A549 (cell line): ENCODE measurements at regions not wholly inside any gene's neighbourhood (a gene's known extent, or its start where the extent isn't known, plus 50 kb on each side); places are given as distances from the start of the nearest gene placed in this dataset.

ENCODE experiments used
- ATAC-seq, 2 experiments: fragments of 200-7000 bp in 1 of 2; fragments of >200 bp in 1 of 2; cut with Nextera tagmentation in 1 of 2; cut with Tn5 transposase in 1 of 2; 3 replicates each; pipeline versions ENCODE4 v1.8.0 to v1.9.1; 2018 to 2020; ENCODE audit warnings: mild to moderate bottlenecking in 1 of 2, moderate library complexity in 1 of 2
- CTCF ChIA-PET: fragments of 300-600 bp; sonication (Branson Sonifier 250); formaldehyde crosslinking; extraction: SDS; loops from one replicate; lab custom pipeline; 2021; ENCODE audit warnings: antibody characterized with exemption, inconsistent platforms; lab: Yijun Ruan, JAX
- POLR2A ChIA-PET: fragments of 350-600 bp; formaldehyde crosslinking; extraction: SDS; loops from one replicate; lab custom pipeline; 2021; ENCODE audit warnings: antibody characterized with exemption, inconsistent platforms; lab: Yijun Ruan, JAX
- DNase-seq, 2 experiments: peaks; one replicate each; pipeline versions ENCODE4 v3.0.0 to v3.0.0-alpha.2; 2011 to 2016; ENCODE audit warnings: low read depth in 1 of 2, low spot score in 1 of 2
- FAIRE-seq: peaks from 2 replicates; lab custom pipeline; 2011; peaks lifted over from hg19 to GRCh38; lab: Jason Lieb, UNC
- H3K27ac ChIP-seq, 2 experiments: fragments of >200 bp; sonication (Bioruptor Twin); formaldehyde crosslinking; 3 replicates each; pipeline ENCODE4 v1.5.1; 2016 to 2017
- H3K4me1 ChIP-seq: fragments of >200 bp; sonication (Bioruptor Twin); formaldehyde crosslinking; 3 replicates; pipeline ENCODE4 v1.6.1; 2016
- H3K4me2 ChIP-seq: fragments of >200 bp; sonication (Bioruptor Twin); formaldehyde crosslinking; 3 replicates; pipeline ENCODE4 v1.6.1; 2016
- H3K4me3 ChIP-seq: fragments of >200 bp; sonication (Bioruptor Twin); formaldehyde crosslinking; 3 replicates; pipeline ENCODE4 v1.5.1; 2016
- H3K9me3 ChIP-seq: fragments of >200 bp; sonication (Bioruptor Twin); formaldehyde crosslinking; 3 replicates; pipeline ENCODE4 v1.6.1; 2016
- BCL3 ChIP-seq: fragments of >200 bp; sonication (Bioruptor Twin); formaldehyde crosslinking; IDR thresholded peaks from 3 replicates; pipeline ENCODE4 v1.6.1; 2016
- BHLHE40 ChIP-seq: IDR thresholded peaks from 2 replicates; pipeline ENCODE4 v1.6.1; 2012; ENCODE audit warnings: low read depth, low read length, inconsistent platforms
- CBX2 ChIP-seq: fragments of 200-600 bp; sonication (generic); IDR thresholded peaks from 2 replicates; pipeline ENCODE4 v1.6.1; 2016; ENCODE audit warnings: low read depth, mild to moderate bottlenecking, borderline replicate concordance
- CBX8 ChIP-seq: fragments of 200-600 bp; sonication (generic); IDR thresholded peaks from 2 replicates; pipeline ENCODE4 v1.6.1; 2016
- CHD2 ChIP-seq: fragments of 150-350 bp; IDR thresholded peaks from 2 replicates; pipeline ENCODE4 v1.6.1; 2014; ENCODE audit warnings: low read length; ENCODE audit not compliant: partially characterized antibody
- CHD4 ChIP-seq: fragments of 200-600 bp; sonication (generic); IDR thresholded peaks from 2 replicates; pipeline ENCODE4 v1.6.1; 2016; ENCODE audit warnings: antibody characterized with exemption, mild to moderate bottlenecking, borderline replicate concordance
- EHMT2 ChIP-seq: fragments of 200-600 bp; sonication (generic); IDR thresholded peaks from 2 replicates; pipeline ENCODE4 v1.6.1; 2016; ENCODE audit warnings: antibody characterized with exemption, low read depth, mild to moderate bottlenecking, moderate library complexity
- HEYL ChIP-seq: fragments of 250-450 bp; sonication (Bioruptor Pico); IDR thresholded peaks from 2 replicates; pipeline ENCODE4 v1.8.0; 2021; ENCODE audit warnings: mild to moderate bottlenecking, moderate library complexity
- JUNB ChIP-seq: fragments of >200 bp; sonication (Bioruptor Twin); formaldehyde crosslinking; IDR thresholded peaks from 2 replicates; pipeline ENCODE4 v1.6.1; 2016
- KDM1A ChIP-seq: fragments of 200-600 bp; sonication (generic); IDR thresholded peaks from 2 replicates; pipeline ENCODE4 v1.6.1; 2016; ENCODE audit warnings: low read depth, mild to moderate bottlenecking
- MAFK ChIP-seq: fragments of 450-650 bp; IDR thresholded peaks from 2 replicates; pipeline ENCODE4 v1.6.1; 2014; ENCODE audit not compliant: partially characterized antibody
- MAZ ChIP-seq: fragments of 150-350 bp; IDR thresholded peaks from 2 replicates; pipeline ENCODE4 v1.6.1; 2014; ENCODE audit warnings: antibody characterized with exemption, low read depth, low read length, borderline replicate concordance
- NPAS2 ChIP-seq: fragments of 250-450 bp; sonication (Bioruptor Pico); IDR thresholded peaks from 2 replicates; pipeline ENCODE4 v1.8.0; 2022; ENCODE audit warnings: mild to moderate bottlenecking, moderate library complexity, borderline replicate concordance
- NR3C1 ChIP-seq: fragments of >200 bp; sonication (Bioruptor Twin); formaldehyde crosslinking; IDR thresholded peaks from 3 replicates; pipeline ENCODE4 v1.6.1; 2017
- POLR2A ChIP-seq: IDR thresholded peaks from 2 replicates; pipeline ENCODE4 v1.6.1; 2012; ENCODE audit warnings: mild to moderate bottlenecking, low read length
- POLR2AphosphoS2 ChIP-seq: conservative IDR thresholded peaks from 2 replicates; pipeline ENCODE4 v1.6.1; 2012; ENCODE audit warnings: low read length, improper control_type of control experiment, inconsistent platforms
- RAD21 ChIP-seq, 2 experiments: fragments of >200 bp in 1 of 2; sonication (Bioruptor Twin) in 1 of 2; formaldehyde crosslinking in 1 of 2; IDR thresholded peaks in 1 of 2; conservative IDR thresholded peaks in 1 of 2; 2 replicates in 1 of 2; 3 replicates in 1 of 2; pipeline ENCODE4 v1.6.1; 2012 to 2018; ENCODE audit warnings: inconsistent platforms in 1 of 2
- RFX5 ChIP-seq: fragments of 450-650 bp; IDR thresholded peaks from 2 replicates; pipeline ENCODE4 v1.7.1; 2014; ENCODE audit warnings: antibody characterized with exemption, mild to moderate bottlenecking, moderate library complexity
- RNF2 ChIP-seq: fragments of 200-600 bp; sonication (generic); IDR thresholded peaks from 2 replicates; pipeline ENCODE4 v1.6.1; 2016; ENCODE audit warnings: low read depth, mild to moderate bottlenecking, antibody characterized with exemption, moderate library complexity, borderline replicate concordance
- SMC3 ChIP-seq: fragments of >200 bp; sonication (Bioruptor Twin); formaldehyde crosslinking; IDR thresholded peaks from 3 replicates; pipeline ENCODE4 v1.6.1; 2018; ENCODE audit warnings: inconsistent platforms
- SREBF2 ChIP-seq: fragments of 450-650 bp; IDR thresholded peaks from 2 replicates; pipeline ENCODE4 v1.6.1; 2014; ENCODE audit warnings: mild to moderate bottlenecking, moderate library complexity
- TP53 ChIP-seq: fragments of 250-450 bp; sonication (Bioruptor Pico); IDR thresholded peaks from 2 replicates; pipeline ENCODE4 v1.5.0; 2021; ENCODE audit warnings: mild to moderate bottlenecking, moderate library complexity
- ZC3H11A ChIP-seq: fragments of 450-650 bp; IDR thresholded peaks from 2 replicates; pipeline ENCODE4 v1.6.1; 2014; ENCODE audit warnings: antibody characterized with exemption, mild to moderate bottlenecking
- WGBS: methylation state at CpG from one replicate; pipeline ENCODE4 v1.1.6; 2017; ENCODE audit errors: missing lambda C conversion rate; 5-methylcytosine and 5-hydroxymethylcytosine counted together
- TF ChIP-seq, protein P1 (sequence below): fragments of 200-600 bp; sonication (generic); IDR thresholded peaks from 2 replicates; pipeline ENCODE4 v1.6.1; 2016; ENCODE audit warnings: antibody characterized with exemption, mild to moderate bottlenecking, moderate library complexity
- TF ChIP-seq, protein P2 (sequence below): fragments of 250-450 bp; sonication (Bioruptor Pico); IDR thresholded peaks from 2 replicates; pipeline ENCODE4 v1.5.0; 2021; ENCODE audit warnings: mild to moderate bottlenecking, moderate library complexity, borderline replicate concordance
- TF ChIP-seq, protein P3 (sequence below): fragments of 150-350 bp; IDR thresholded peaks from 2 replicates; pipeline ENCODE4 v1.6.1; 2014; ENCODE audit warnings: low read depth, mild to moderate bottlenecking, low read length

GRCh38 chr5:27590503-27590902 is 552.1 kb upstream of the CDH9 start:
- POLR2A ChIA-PET = no interaction called here
- no peaks in the 10 kb centered on the region for H3K4me1 ChIP-seq
- H3K4me3 ChIP-seq = no peak overlapping the region
- ATAC-seq (no peak), FAIRE-seq (no peak), DNase-seq (no peak)
- no peak overlapping the region for H3K4me2 ChIP-seq
- no peak overlapping the region for H3K27ac ChIP-seq
- TF ChIP-seq CHD4 (no peak), BCL3 (no peak), MAZ (no peak)
- TF ChIP-seq, protein P1, sequence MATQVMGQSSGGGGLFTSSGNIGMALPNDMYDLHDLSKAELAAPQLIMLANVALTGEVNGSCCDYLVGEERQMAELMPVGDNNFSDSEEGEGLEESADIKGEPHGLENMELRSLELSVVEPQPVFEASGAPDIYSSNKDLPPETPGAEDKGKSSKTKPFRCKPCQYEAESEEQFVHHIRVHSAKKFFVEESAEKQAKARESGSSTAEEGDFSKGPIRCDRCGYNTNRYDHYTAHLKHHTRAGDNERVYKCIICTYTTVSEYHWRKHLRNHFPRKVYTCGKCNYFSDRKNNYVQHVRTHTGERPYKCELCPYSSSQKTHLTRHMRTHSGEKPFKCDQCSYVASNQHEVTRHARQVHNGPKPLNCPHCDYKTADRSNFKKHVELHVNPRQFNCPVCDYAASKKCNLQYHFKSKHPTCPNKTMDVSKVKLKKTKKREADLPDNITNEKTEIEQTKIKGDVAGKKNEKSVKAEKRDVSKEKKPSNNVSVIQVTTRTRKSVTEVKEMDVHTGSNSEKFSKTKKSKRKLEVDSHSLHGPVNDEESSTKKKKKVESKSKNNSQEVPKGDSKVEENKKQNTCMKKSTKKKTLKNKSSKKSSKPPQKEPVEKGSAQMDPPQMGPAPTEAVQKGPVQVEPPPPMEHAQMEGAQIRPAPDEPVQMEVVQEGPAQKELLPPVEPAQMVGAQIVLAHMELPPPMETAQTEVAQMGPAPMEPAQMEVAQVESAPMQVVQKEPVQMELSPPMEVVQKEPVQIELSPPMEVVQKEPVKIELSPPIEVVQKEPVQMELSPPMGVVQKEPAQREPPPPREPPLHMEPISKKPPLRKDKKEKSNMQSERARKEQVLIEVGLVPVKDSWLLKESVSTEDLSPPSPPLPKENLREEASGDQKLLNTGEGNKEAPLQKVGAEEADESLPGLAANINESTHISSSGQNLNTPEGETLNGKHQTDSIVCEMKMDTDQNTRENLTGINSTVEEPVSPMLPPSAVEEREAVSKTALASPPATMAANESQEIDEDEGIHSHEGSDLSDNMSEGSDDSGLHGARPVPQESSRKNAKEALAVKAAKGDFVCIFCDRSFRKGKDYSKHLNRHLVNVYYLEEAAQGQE = no peak
- TF ChIP-seq, all 56 proteins: peak for 0
- WGBS = 85% methylated on average over 5 of the region's 6 CpGs
- CTCF ChIA-PET = no interaction called here
- no peaks in the 10 kb centered on the region for H3K9me3 ChIP-seq

DNA sequence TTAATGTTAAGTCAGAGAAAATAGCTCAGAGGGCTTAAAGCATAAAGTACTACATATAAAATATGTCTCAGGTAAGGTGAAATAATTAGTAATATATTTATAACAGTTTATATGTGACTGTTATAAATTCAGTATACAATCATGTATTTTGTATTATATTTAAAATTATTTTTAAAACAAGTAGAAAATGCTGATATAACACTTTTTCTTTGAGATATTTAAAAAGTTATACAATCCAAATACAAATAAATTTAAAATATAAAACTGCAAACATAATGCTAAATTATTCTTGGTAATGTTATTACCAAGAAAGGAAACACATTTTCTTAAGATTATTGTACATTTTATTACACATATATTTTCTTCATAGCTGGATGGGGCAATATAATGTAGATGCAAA is 539.9 kb upstream of the CDH9 start:
- no peak overlapping the region for H3K4me3 ChIP-seq
- FAIRE-seq = no peak
- no peaks in the 10 kb centered on the region for H3K4me1 ChIP-seq
- ChIA-PET POLR2A (no interaction called here), CTCF (no interaction called here)
- DNase-seq = no peak
- H3K9me3 ChIP-seq = no peaks in the 10 kb centered on the region
- no peak overlapping the region for H3K4me2 ChIP-seq
- ATAC-seq = no peak
- TF ChIP-seq POLR2AphosphoS2 (no peak), BHLHE40 (no peak), MAFK (peak; percentile 65), HEYL (CRISPR knock-in tag) (no peak), NPAS2 (CRISPR knock-in tag) (no peak), ZC3H11A (no peak), JUNB (no peak), KDM1A (no peak), CBX8 (no peak)
- H3K27ac ChIP-seq = no peak overlapping the region

DNA sequence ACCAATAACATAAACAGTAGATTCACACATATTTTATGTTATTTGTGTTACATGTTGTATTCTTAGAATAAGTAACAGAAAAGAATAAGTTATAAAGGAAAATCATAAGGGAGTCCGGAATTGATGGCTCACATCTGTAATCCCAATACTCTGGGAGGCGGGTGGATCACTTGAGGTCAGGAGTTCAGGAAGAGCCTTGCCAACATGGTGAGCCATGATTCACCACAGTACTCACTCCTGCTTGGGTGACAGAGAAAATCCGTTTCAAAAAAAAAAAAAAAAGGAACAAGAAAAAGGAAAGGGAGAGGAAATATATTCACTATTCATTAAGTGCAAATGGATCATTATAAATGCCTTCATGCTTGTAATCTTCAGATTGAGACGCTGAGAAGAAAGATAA is 533.3 kb upstream of the CDH9 start:
- FAIRE-seq = no peak
- 0 out of 3 replicates have a peak, but pooled peaks cover 8% of the 10 kb centered on the region for H3K4me1 ChIP-seq
- 25% methylated on average over 4 of the region's 4 CpGs for WGBS
- DNase-seq = peak in 1 of 2 experiments; percentile 41
- H3K4me2 ChIP-seq = no peak overlapping the region
- no peak overlapping the region for H3K4me3 ChIP-seq
- ChIA-PET CTCF (no interaction called here), POLR2A (no interaction called here)
- peak overlapping the region in 1 of 2 experiments; percentile 52; a peak in 2 of 6 replicates for H3K27ac ChIP-seq
- peak in 1 of 2 experiments; percentile 58; a peak in 2 of 6 replicates for ATAC-seq
- no peaks in the 10 kb centered on the region for H3K9me3 ChIP-seq
- TF ChIP-seq, protein P2, sequence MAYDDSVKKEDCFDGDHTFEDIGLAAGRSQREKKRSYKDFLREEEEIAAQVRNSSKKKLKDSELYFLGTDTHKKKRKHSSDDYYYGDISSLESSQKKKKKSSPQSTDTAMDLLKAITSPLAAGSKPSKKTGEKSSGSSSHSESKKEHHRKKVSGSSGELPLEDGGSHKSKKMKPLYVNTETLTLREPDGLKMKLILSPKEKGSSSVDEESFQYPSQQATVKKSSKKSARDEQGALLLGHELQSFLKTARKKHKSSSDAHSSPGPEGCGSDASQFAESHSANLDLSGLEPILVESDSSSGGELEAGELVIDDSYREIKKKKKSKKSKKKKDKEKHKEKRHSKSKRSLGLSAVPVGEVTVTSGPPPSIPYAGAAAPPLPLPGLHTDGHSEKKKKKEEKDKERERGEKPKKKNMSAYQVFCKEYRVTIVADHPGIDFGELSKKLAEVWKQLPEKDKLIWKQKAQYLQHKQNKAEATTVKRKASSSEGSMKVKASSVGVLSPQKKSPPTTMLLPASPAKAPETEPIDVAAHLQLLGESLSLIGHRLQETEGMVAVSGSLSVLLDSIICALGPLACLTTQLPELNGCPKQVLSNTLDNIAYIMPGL (CRISPR knock-in tag) = no peak
- no peak for TF ChIP-seq EHMT2
- TF ChIP-seq RNF2 = no peak
- TF ChIP-seq, protein P3, sequence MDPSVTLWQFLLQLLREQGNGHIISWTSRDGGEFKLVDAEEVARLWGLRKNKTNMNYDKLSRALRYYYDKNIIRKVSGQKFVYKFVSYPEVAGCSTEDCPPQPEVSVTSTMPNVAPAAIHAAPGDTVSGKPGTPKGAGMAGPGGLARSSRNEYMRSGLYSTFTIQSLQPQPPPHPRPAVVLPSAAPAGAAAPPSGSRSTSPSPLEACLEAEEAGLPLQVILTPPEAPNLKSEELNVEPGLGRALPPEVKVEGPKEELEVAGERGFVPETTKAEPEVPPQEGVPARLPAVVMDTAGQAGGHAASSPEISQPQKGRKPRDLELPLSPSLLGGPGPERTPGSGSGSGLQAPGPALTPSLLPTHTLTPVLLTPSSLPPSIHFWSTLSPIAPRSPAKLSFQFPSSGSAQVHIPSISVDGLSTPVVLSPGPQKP = no peak
- no peak for TF ChIP-seq RAD21 (conservative IDR thresholded peaks at IDR 0.05 in 1 of 2, IDR thresholded peaks at IDR 0.05 in 1 of 2)
- TF ChIP-seq NR3C1 = no peak
- no peak for TF ChIP-seq ZC3H11A
- TF ChIP-seq BCL3 = no peak
- TF ChIP-seq RFX5 = no peak
- TF ChIP-seq CHD2 = no peak
- TF ChIP-seq SMC3 = no peak
- TF ChIP-seq TP53 (CRISPR knock-in tag) = no peak
- no peak for TF ChIP-seq CBX2
- no peak for TF ChIP-seq SREBF2
- no peak for TF ChIP-seq POLR2A
